HUES64 (cell line): ENCODE measurements at regions not wholly inside any gene's neighbourhood (a gene's known extent, or its start where the extent isn't known, plus 50 kb on each side); places are given as distances from the start of the nearest gene placed in this dataset.

Experiments
- H3K27ac ChIP-seq: 2 replicates; pipeline ENCODE4 v1.7.0; 2013; ENCODE audit warnings: low read depth, low read length, inconsistent platforms
- H3K27me3 ChIP-seq: 2 replicates; pipeline ENCODE4 v1.6.1; 2013; ENCODE audit warnings: mild to moderate bottlenecking, low read length; ENCODE audit not compliant: insufficient read depth
- H3K36me3 ChIP-seq: 2 replicates; pipeline ENCODE4 v1.6.1; 2013; ENCODE audit warnings: mild to moderate bottlenecking, low read length; ENCODE audit not compliant: insufficient read depth
- H3K4me1 ChIP-seq: 2 replicates; pipeline ENCODE4 v1.6.1; 2013; ENCODE audit warnings: mild to moderate bottlenecking, low read length, moderate library complexity; ENCODE audit not compliant: insufficient read depth
- H3K4me3 ChIP-seq: 2 replicates; pipeline ENCODE4 v1.5.1; 2013; ENCODE audit warnings: mild to moderate bottlenecking, low read length, moderate library complexity
- H3K9ac ChIP-seq: 2 replicates; pipeline ENCODE4 v1.6.1; 2013; ENCODE audit warnings: mild to moderate bottlenecking, low read depth, low read length
- H3K9me3 ChIP-seq: 2 replicates; pipeline ENCODE4 v1.6.1; 2013; ENCODE audit warnings: low read depth, low read length; ENCODE audit not compliant: insufficient read depth
- WGBS: fragments of 150-250, 120-280 bp; methylation state at CpG from one replicate; pipeline ENCODE4 v1.1.7; 2013; ENCODE audit warnings: missing lambda C conversion rate; 5-methylcytosine and 5-hydroxymethylcytosine counted together

GRCh38 chr10:61186408-61186807 is 242.4 kb upstream of the RHOBTB1 start:
- H3K9me3 ChIP-seq = no peaks in the 10 kb centered on the region
- 96% methylated on average over 8 of the region's 8 CpGs for WGBS
- no peak overlapping the region for H3K4me3 ChIP-seq
- no peaks in the 10 kb centered on the region for H3K4me1 ChIP-seq
- H3K27ac ChIP-seq = no peak overlapping the region
- H3K36me3 ChIP-seq = no peaks in the 10 kb centered on the region
- no peak overlapping the region for H3K9ac ChIP-seq
- no peaks in the 10 kb centered on the region for H3K27me3 ChIP-seq

GRCh38 chr10:61184429-61184828 is 240.4 kb upstream of the RHOBTB1 start:
- no peaks in the 10 kb centered on the region for H3K9me3 ChIP-seq
- H3K9ac ChIP-seq = no peak overlapping the region
- no peaks in the 10 kb centered on the region for H3K36me3 ChIP-seq
- H3K27me3 ChIP-seq = no peaks in the 10 kb centered on the region
- no peak overlapping the region for H3K27ac ChIP-seq
- no peak overlapping the region for H3K4me3 ChIP-seq
- no peaks in the 10 kb centered on the region for H3K4me1 ChIP-seq
- WGBS = 81% methylated on average over 2 of the region's 2 CpGs

GRCh38 chr10:61183967-61184366 is 240.0 kb upstream of the RHOBTB1 start:
- 93% methylated on average over 1 of the region's 1 CpG for WGBS
- no peak overlapping the region for H3K27ac ChIP-seq
- H3K9me3 ChIP-seq = no peaks in the 10 kb centered on the region
- H3K4me1 ChIP-seq = no peaks in the 10 kb centered on the region
- H3K27me3 ChIP-seq = no peaks in the 10 kb centered on the region
- H3K9ac ChIP-seq = no peak overlapping the region
- H3K36me3 ChIP-seq = no peaks in the 10 kb centered on the region
- H3K4me3 ChIP-seq = no peak overlapping the region

DNA sequence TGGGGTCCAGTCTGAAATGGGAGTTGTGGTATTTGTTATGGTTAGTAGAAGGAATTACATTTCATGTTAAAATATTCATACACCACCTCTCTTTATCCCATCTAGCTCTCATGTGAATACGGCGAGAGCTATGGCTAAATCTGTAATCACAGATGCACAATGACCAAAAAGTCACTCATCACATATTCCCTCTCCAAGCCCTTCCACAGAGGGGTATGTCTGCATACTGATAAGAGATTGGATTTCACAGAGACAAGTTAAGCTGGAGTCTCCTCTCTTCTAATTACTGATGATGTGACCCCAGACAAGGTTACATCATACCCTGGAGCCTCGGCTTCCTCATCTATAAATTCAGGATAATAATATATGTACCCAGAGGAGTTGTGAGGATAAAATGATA is 237.8 kb upstream of the RHOBTB1 start:
- Histone ChIP-seq H3K4me3 (no peak overlapping the region), H3K27me3 (no peaks in the 10 kb centered on the region), H3K9me3 (no peaks in the 10 kb centered on the region), H3K36me3 (no peaks in the 10 kb centered on the region), H3K4me1 (no peaks in the 10 kb centered on the region), H3K9ac (no peak overlapping the region), H3K27ac (no peak overlapping the region)
- WGBS = 98% methylated on average over 2 of the region's 3 CpGs

DNA sequence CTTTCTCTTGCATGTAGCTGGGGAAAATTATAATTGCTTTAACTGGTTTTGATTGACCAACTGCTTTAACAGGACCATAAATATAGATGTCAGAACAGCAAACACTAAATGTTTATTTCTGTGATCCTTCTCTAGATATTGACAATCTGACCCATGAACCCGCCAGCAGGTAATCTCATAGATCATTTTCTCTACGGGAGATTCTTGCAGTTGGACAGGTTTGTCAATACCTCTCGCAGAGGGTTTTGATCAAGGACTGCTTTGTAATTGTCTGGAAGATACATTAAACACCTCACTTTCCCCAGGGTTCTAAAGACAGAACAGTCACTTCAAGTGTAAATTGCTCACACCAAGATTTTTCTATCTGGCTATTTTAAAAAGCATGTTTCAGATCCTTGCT is 235.8 kb upstream of the RHOBTB1 start:
- 91% methylated on average over 3 of the region's 3 CpGs for WGBS
- Histone ChIP-seq H3K27me3 (no peaks in the 10 kb centered on the region), H3K4me1 (no peaks in the 10 kb centered on the region), H3K36me3 (no peaks in the 10 kb centered on the region), H3K4me3 (no peak overlapping the region), H3K9ac (no peak overlapping the region), H3K27ac (no peak overlapping the region), H3K9me3 (no peaks in the 10 kb centered on the region)

- no peak overlapping the region for H3K27ac ChIP-seq
- no peaks in the 10 kb centered on the region for H3K4me1 ChIP-seq
- no peaks in the 10 kb centered on the region for H3K27me3 ChIP-seq
- H3K9ac ChIP-seq = no peak overlapping the region
- H3K9me3 ChIP-seq = no peaks in the 10 kb centered on the region
- H3K36me3 ChIP-seq = no peaks in the 10 kb centered on the region
- no peak overlapping the region for H3K4me3 ChIP-seq
- 90% methylated on average over 2 of the region's 3 CpGs for WGBS
Observed at GRCh38 chr10:61176424-61176823, 232.4 kb upstream of the RHOBTB1 start.

DNA sequence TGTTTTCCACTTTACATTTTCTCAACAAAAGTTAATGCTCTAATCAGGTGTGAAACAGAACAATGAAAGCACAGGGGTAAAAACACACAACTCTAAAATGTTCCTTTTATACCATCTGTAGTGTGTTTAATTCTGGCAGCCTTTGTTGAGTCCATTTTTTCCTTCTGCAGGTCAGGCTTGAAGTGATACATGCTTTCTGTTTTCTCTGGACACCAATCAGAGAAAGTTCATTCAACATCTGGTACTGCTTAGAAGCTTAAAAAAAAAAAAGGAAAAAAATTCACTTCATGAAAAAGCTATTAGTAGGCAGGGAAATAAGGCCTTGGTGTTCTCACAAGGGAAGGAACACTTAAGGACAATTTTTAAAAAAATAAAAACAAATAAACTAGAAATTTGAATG is 231.3 kb upstream of the RHOBTB1 start:
- Histone ChIP-seq H3K9ac (no peak overlapping the region), H3K9me3 (no peaks in the 10 kb centered on the region), H3K27me3 (no peaks in the 10 kb centered on the region), H3K4me3 (no peak overlapping the region), H3K4me1 (no peaks in the 10 kb centered on the region), H3K36me3 (no peaks in the 10 kb centered on the region), H3K27ac (no peak overlapping the region)

GRCh38 chr10:61173450-61173849 is 229.5 kb upstream of the RHOBTB1 start:
- WGBS = 89% methylated on average over 5 of the region's 5 CpGs
- H3K9ac ChIP-seq = no peak overlapping the region
- H3K9me3 ChIP-seq = no peaks in the 10 kb centered on the region
- no peaks in the 10 kb centered on the region for H3K36me3 ChIP-seq
- H3K27me3 ChIP-seq = no peaks in the 10 kb centered on the region
- H3K4me3 ChIP-seq = no peak overlapping the region
- H3K27ac ChIP-seq = no peak overlapping the region
- H3K4me1 ChIP-seq = no peaks in the 10 kb centered on the region

- H3K36me3 ChIP-seq = no peaks in the 10 kb centered on the region
- H3K27me3 ChIP-seq = no peaks in the 10 kb centered on the region
- no peaks in the 10 kb centered on the region for H3K4me1 ChIP-seq
- WGBS = 85% methylated on average over 5 of the region's 5 CpGs
- H3K9ac ChIP-seq = no peak overlapping the region
- no peaks in the 10 kb centered on the region for H3K9me3 ChIP-seq
- H3K4me3 ChIP-seq = no peak overlapping the region
- no peak overlapping the region for H3K27ac ChIP-seq
Observed at GRCh38 chr10:61172182-61172926, 228.4 kb upstream of the RHOBTB1 start.

DNA sequence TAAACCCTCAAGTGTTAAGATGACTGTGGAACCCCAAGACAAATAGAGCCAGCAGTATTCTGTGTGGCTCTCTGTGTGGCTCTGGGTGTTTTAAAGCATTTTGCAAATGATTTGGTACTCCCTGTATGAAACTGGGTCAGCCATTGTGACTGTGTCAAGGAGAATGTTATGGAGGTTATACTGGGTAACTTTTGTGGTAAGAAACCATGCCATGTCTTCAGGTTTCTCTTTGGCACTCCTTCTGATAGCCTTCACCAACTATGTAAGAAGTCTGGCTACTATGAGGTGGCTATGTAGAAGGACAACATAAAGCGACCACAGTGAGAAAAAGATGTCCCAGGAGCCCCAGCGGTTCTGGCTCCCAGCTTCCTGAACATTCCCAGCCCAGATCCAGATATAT is 226.6 kb upstream of the RHOBTB1 start:
- WGBS = 89% methylated on average over 2 of the region's 2 CpGs
- no peaks in the 10 kb centered on the region for H3K36me3 ChIP-seq
- no peaks in the 10 kb centered on the region for H3K27me3 ChIP-seq
- H3K4me3 ChIP-seq = no peak overlapping the region
- H3K9me3 ChIP-seq = no peaks in the 10 kb centered on the region
- no peak overlapping the region for H3K27ac ChIP-seq
- no peak overlapping the region for H3K9ac ChIP-seq
- no peaks in the 10 kb centered on the region for H3K4me1 ChIP-seq

DNA sequence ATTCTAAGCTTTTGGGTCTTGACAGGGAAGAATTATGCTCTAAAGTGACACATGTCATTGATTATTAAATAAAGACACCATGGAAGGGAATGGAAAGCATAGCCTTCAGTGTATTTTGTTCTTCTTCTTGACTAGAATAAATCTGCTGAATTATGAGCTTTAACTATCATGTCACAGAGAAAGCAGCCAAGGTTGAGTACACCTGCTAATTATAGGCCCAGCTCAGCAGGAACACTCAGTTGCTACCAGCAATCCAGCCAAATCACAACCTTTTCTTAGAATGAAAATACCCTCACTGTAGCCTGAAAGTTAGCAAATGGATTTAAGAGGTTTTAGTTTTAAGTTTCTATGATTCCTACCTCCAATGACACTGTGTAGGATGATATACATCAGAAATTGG is 225.3 kb upstream of the RHOBTB1 start:
- Histone ChIP-seq H3K9me3 (no peaks in the 10 kb centered on the region), H3K4me3 (no peak overlapping the region), H3K27ac (no peak overlapping the region), H3K27me3 (no peaks in the 10 kb centered on the region), H3K4me1 (no peaks in the 10 kb centered on the region), H3K36me3 (no peaks in the 10 kb centered on the region), H3K9ac (no peak overlapping the region)

DNA sequence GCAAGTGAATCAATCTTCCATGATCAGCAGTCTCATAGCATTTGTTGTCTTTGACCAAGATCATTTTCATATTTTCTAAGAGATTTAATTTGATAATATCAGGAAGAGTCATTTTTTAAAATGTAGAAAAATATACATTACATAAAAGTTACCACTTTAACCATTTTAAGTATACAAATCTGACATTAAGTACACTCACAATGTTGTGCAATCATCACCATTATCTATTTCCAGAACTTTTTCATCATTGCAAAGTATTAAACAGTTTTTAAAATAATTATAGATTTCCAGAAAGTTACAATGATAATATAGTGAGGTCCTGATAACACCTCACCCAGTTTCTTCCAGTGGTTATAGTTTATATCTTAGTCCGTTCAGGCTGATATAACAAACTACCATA is 222.5 kb upstream of the RHOBTB1 start:
- no CpG with 5 or more reads among the region's 1 CpG for WGBS
- Histone ChIP-seq H3K9me3 (no peaks in the 10 kb centered on the region), H3K4me1 (no peaks in the 10 kb centered on the region), H3K27ac (no peak overlapping the region), H3K36me3 (no peaks in the 10 kb centered on the region), H3K27me3 (no peaks in the 10 kb centered on the region), H3K4me3 (no peak overlapping the region), H3K9ac (no peak overlapping the region)
